SK-N-SH treated with all-trans-retinoic acid at 6 μM for 48 hours (cell line): ENCODE measurements at regions not wholly inside any gene's neighbourhood (a gene's known extent, or its start where the extent isn't known, plus 50 kb on each side); places are given as distances from the start of the nearest gene placed in this dataset.

Source experiments
- ATAC-seq: fragments of 200-7000 bp; cut with Tn5 transposase; 3 replicates; pipeline ENCODE4 v1.9.1; 2020; ENCODE audit warnings: mild to moderate bottlenecking, moderate library complexity
- ARNTL ChIP-seq: fragments of 450-650 bp; formaldehyde crosslinking; IDR thresholded peaks from 2 replicates; pipeline ENCODE4 v1.5.0; 2020; ENCODE audit warnings: low read depth, mild to moderate bottlenecking, moderate library complexity, borderline replicate concordance
- BACH2 ChIP-seq: fragments of 250-450 bp; sonication (Bioruptor Pico); IDR thresholded peaks from 2 replicates; pipeline ENCODE4 v1.9.0; 2021; ENCODE audit warnings: mild to moderate bottlenecking, borderline replicate concordance
- CSDC2 ChIP-seq: fragments of 250-450 bp; sonication (Bioruptor Pico); IDR thresholded peaks from 2 replicates; pipeline ENCODE4 v1.5.0; 2020; ENCODE audit warnings: mild to moderate bottlenecking, moderate library complexity
- ESRRG ChIP-seq: fragments of 250-450 bp; sonication (Bioruptor Pico); IDR thresholded peaks from 2 replicates; pipeline ENCODE4 v1.6.1; 2021; ENCODE audit warnings: mild to moderate bottlenecking
- GLIS3 ChIP-seq: fragments of 250-450 bp; sonication (Bioruptor Pico); IDR thresholded peaks from 2 replicates; pipeline ENCODE4 v1.5.0; 2020; ENCODE audit warnings: mild to moderate bottlenecking, moderate library complexity
- ISL1 ChIP-seq: fragments of 250-450 bp; sonication (Bioruptor Pico); IDR thresholded peaks from 2 replicates; pipeline ENCODE4 v2.1.2; 2022; ENCODE audit warnings: mild to moderate bottlenecking, moderate library complexity
- OSR1 ChIP-seq: fragments of 250-450 bp; sonication (Bioruptor Pico); IDR thresholded peaks from 2 replicates; pipeline ENCODE4 v1.8.0; 2022; ENCODE audit warnings: moderate library complexity, mild to moderate bottlenecking, inconsistent platforms
- PPARA ChIP-seq: fragments of 250-450 bp; sonication (Bioruptor Pico); IDR thresholded peaks from 2 replicates; pipeline ENCODE4 v1.5.0; 2020; ENCODE audit warnings: mild to moderate bottlenecking, borderline replicate concordance
- RARB ChIP-seq: fragments of 250-450 bp; sonication (Bioruptor Pico); IDR thresholded peaks from 2 replicates; pipeline ENCODE4 v1.8.0; 2021; ENCODE audit warnings: mild to moderate bottlenecking, moderate library complexity
- SNAI2 ChIP-seq: fragments of 250-450 bp; sonication (Bioruptor Pico); IDR thresholded peaks from 2 replicates; pipeline ENCODE4 v1.5.0; 2020; ENCODE audit warnings: mild to moderate bottlenecking, moderate library complexity
- TCF4 ChIP-seq: fragments of 250-450 bp; sonication (Bioruptor Pico); IDR thresholded peaks from 2 replicates; pipeline ENCODE4 v1.8.0; 2021; ENCODE audit warnings: mild to moderate bottlenecking, moderate library complexity, borderline replicate concordance
- TOX ChIP-seq: fragments of 250-450 bp; sonication (Bioruptor Pico); IDR thresholded peaks from 2 replicates; pipeline ENCODE4 v1.8.0; 2021; ENCODE audit warnings: mild to moderate bottlenecking, moderate library complexity, borderline replicate concordance
- ZC3H10 ChIP-seq: fragments of 250-450 bp; sonication (Bioruptor Pico); IDR thresholded peaks from 2 replicates; pipeline ENCODE4 v1.5.1; 2021; ENCODE audit warnings: mild to moderate bottlenecking, moderate library complexity
- ZFP3 ChIP-seq: fragments of 250-450 bp; sonication (Bioruptor Pico); IDR thresholded peaks from 2 replicates; pipeline ENCODE4 v1.5.0; 2020; ENCODE audit warnings: mild to moderate bottlenecking, moderate library complexity
- ZFP30 ChIP-seq: fragments of 450-650 bp; formaldehyde crosslinking; IDR thresholded peaks from 2 replicates; pipeline ENCODE4 v1.5.0; 2022; ENCODE audit warnings: mild to moderate bottlenecking, moderate library complexity
- ZNF565 ChIP-seq: fragments of 450-650 bp; formaldehyde crosslinking; conservative IDR thresholded peaks from 2 replicates; pipeline ENCODE4 v1.5.0; 2020; ENCODE audit warnings: low read depth, mild to moderate bottlenecking, moderate library complexity
- ZNF70 ChIP-seq: fragments of 450-650 bp; formaldehyde crosslinking; IDR thresholded peaks from 2 replicates; pipeline ENCODE4 v1.5.0; 2020; ENCODE audit warnings: mild to moderate bottlenecking, moderate library complexity
- ZNF8 ChIP-seq: fragments of 450-650 bp; formaldehyde crosslinking; IDR thresholded peaks from 2 replicates; pipeline ENCODE4 v1.5.0; 2020; ENCODE audit warnings: mild to moderate bottlenecking, moderate library complexity
- TF ChIP-seq, protein P1 (sequence below): fragments of 250-450 bp; sonication (Bioruptor Pico); IDR thresholded peaks from 2 replicates; pipeline ENCODE4 v1.5.1; 2020; ENCODE audit warnings: low read depth, mild to moderate bottlenecking, moderate library complexity
- TF ChIP-seq, protein P2 (sequence below): fragments of 250-450 bp; sonication (Bioruptor Pico); IDR thresholded peaks from 2 replicates; pipeline ENCODE4 v1.8.0; 2020; ENCODE audit warnings: mild to moderate bottlenecking, moderate library complexity, borderline replicate concordance
- TF ChIP-seq, protein P3 (sequence below): fragments of 250-450 bp; sonication (Bioruptor Pico); IDR thresholded peaks from 2 replicates; pipeline ENCODE4 v1.5.0; 2020; ENCODE audit warnings: mild to moderate bottlenecking, moderate library complexity
- TF ChIP-seq, protein P4 (sequence below): fragments of 250-450 bp; sonication (Bioruptor Pico); IDR thresholded peaks from 2 replicates; pipeline ENCODE4 v1.8.0; 2021; ENCODE audit warnings: low read depth, mild to moderate bottlenecking, moderate library complexity, borderline replicate concordance
- TF ChIP-seq, protein P5 (sequence below): fragments of 250-450 bp; sonication (Bioruptor Pico); IDR thresholded peaks from 2 replicates; pipeline ENCODE4 v1.5.1; 2021; ENCODE audit warnings: mild to moderate bottlenecking, moderate library complexity

DNA sequence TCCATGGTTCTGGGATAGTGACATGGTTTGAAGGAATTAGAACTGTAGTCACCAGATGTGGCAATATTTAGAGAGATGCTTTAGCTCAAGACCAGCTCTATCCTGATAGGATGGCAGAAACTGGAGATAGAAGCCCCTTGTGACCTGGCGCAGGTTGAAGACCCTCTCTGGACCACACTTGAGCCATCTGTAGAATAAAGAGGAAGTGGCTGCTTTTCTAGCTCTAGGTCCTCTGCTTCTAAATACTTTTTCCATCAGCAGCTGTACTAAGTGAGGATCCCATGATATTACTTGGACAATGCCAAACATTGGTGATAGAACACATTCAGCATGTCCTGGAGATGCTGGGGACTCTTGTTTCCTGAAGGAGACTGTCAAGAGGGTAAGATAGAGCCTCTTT lies 172.6 kb downstream of the PDCD6IP start:
- ATAC-seq = no peak
- TF ChIP-seq PPARA (CRISPR knock-in tag) (no peak), TCF4 (no peak), OSR1 (CRISPR knock-in tag) (no peak), RARB (CRISPR knock-in tag) (no peak), GLIS3 (CRISPR knock-in tag) (no peak), CSDC2 (CRISPR knock-in tag) (no peak), SNAI2 (CRISPR knock-in tag) (no peak), ARNTL (no peak), ESRRG (CRISPR knock-in tag) (no peak), ZFP3 (no peak), ZNF70 (CRISPR knock-in tag) (no peak), ZNF565 (CRISPR knock-in tag) (no peak), ZFP30 (CRISPR knock-in tag) (no peak), TOX (no peak), BACH2 (no peak)
- TF ChIP-seq, protein P1, sequence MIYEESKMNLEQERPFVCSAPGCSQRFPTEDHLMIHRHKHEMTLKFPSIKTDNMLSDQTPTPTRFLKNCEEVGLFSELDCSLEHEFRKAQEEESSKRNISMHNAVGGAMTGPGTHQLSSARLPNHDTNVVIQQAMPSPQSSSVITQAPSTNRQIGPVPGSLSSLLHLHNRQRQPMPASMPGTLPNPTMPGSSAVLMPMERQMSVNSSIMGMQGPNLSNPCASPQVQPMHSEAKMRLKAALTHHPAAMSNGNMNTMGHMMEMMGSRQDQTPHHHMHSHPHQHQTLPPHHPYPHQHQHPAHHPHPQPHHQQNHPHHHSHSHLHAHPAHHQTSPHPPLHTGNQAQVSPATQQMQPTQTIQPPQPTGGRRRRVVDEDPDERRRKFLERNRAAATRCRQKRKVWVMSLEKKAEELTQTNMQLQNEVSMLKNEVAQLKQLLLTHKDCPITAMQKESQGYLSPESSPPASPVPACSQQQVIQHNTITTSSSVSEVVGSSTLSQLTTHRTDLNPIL = no peak
- TF ChIP-seq, protein P2, sequence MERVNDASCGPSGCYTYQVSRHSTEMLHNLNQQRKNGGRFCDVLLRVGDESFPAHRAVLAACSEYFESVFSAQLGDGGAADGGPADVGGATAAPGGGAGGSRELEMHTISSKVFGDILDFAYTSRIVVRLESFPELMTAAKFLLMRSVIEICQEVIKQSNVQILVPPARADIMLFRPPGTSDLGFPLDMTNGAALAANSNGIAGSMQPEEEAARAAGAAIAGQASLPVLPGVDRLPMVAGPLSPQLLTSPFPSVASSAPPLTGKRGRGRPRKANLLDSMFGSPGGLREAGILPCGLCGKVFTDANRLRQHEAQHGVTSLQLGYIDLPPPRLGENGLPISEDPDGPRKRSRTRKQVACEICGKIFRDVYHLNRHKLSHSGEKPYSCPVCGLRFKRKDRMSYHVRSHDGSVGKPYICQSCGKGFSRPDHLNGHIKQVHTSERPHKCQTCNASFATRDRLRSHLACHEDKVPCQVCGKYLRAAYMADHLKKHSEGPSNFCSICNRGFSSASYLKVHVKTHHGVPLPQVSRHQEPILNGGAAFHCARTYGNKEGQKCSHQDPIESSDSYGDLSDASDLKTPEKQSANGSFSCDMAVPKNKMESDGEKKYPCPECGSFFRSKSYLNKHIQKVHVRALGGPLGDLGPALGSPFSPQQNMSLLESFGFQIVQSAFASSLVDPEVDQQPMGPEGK = no peak
- TF ChIP-seq, protein P3, sequence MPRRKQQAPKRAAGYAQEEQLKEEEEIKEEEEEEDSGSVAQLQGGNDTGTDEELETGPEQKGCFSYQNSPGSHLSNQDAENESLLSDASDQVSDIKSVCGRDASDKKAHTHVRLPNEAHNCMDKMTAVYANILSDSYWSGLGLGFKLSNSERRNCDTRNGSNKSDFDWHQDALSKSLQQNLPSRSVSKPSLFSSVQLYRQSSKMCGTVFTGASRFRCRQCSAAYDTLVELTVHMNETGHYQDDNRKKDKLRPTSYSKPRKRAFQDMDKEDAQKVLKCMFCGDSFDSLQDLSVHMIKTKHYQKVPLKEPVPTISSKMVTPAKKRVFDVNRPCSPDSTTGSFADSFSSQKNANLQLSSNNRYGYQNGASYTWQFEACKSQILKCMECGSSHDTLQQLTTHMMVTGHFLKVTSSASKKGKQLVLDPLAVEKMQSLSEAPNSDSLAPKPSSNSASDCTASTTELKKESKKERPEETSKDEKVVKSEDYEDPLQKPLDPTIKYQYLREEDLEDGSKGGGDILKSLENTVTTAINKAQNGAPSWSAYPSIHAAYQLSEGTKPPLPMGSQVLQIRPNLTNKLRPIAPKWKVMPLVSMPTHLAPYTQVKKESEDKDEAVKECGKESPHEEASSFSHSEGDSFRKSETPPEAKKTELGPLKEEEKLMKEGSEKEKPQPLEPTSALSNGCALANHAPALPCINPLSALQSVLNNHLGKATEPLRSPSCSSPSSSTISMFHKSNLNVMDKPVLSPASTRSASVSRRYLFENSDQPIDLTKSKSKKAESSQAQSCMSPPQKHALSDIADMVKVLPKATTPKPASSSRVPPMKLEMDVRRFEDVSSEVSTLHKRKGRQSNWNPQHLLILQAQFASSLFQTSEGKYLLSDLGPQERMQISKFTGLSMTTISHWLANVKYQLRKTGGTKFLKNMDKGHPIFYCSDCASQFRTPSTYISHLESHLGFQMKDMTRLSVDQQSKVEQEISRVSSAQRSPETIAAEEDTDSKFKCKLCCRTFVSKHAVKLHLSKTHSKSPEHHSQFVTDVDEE (CRISPR knock-in tag) = no peak
- TF ChIP-seq, protein P4, sequence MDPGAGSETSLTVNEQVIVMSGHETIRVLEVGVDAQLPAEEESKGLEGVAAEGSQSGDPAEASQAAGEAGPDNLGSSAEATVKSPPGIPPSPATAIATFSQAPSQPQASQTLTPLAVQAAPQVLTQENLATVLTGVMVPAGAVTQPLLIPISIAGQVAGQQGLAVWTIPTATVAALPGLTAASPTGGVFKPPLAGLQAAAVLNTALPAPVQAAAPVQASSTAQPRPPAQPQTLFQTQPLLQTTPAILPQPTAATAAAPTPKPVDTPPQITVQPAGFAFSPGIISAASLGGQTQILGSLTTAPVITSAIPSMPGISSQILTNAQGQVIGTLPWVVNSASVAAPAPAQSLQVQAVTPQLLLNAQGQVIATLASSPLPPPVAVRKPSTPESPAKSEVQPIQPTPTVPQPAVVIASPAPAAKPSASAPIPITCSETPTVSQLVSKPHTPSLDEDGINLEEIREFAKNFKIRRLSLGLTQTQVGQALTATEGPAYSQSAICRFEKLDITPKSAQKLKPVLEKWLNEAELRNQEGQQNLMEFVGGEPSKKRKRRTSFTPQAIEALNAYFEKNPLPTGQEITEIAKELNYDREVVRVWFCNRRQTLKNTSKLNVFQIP (CRISPR knock-in tag) = no peak

DNA sequence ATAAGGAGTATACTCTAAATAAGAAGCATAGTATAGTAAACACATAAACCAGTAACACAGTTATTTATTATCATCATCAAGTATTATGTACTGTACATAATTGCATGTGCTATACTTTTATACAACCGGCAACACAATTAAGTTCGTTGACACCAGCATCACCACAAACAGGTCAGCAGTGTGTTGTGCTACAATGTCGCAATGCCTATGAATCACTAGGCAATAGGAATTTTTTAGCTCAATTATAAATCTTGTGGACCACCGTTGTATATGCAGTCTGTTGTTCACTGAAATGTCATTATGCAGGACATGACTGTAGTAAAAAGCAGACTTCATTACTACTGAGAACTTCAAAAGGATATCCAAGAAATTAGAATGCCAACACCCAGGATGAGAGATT lies 177.0 kb downstream of the PDCD6IP start:
- no peak for ATAC-seq
- TF ChIP-seq TCF4 = no peak
- TF ChIP-seq, protein P3 (CRISPR knock-in tag) = no peak
- no peak for TF ChIP-seq CSDC2 (CRISPR knock-in tag)
- no peak for TF ChIP-seq ZC3H10
- TF ChIP-seq OSR1 (CRISPR knock-in tag) = no peak
- TF ChIP-seq ZNF565 (CRISPR knock-in tag) = no peak
- TF ChIP-seq GLIS3 (CRISPR knock-in tag) = no peak
- TF ChIP-seq, protein P2 = no peak
- TF ChIP-seq ZFP3 = no peak
- TF ChIP-seq TOX = no peak
- TF ChIP-seq RARB (CRISPR knock-in tag) = no peak
- no peak for TF ChIP-seq PPARA (CRISPR knock-in tag)
- no peak for TF ChIP-seq BACH2
- no peak for TF ChIP-seq ISL1 (CRISPR knock-in tag)
- no peak for TF ChIP-seq ESRRG (CRISPR knock-in tag)
- TF ChIP-seq ZFP30 (CRISPR knock-in tag) = no peak
- TF ChIP-seq, protein P5, sequence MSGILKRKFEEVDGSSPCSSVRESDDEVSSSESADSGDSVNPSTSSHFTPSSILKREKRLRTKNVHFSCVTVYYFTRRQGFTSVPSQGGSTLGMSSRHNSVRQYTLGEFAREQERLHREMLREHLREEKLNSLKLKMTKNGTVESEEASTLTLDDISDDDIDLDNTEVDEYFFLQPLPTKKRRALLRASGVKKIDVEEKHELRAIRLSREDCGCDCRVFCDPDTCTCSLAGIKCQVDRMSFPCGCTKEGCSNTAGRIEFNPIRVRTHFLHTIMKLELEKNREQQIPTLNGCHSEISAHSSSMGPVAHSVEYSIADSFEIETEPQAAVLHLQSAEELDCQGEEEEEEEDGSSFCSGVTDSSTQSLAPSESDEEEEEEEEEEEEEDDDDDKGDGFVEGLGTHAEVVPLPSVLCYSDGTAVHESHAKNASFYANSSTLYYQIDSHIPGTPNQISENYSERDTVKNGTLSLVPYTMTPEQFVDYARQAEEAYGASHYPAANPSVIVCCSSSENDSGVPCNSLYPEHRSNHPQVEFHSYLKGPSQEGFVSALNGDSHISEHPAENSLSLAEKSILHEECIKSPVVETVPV (CRISPR knock-in tag) = no peak
- TF ChIP-seq ZNF8 (CRISPR knock-in tag) = no peak
- TF ChIP-seq ZNF70 (CRISPR knock-in tag) = no peak
- TF ChIP-seq, all 23 proteins: peak for 0
